Lower leg skin (tissue), 3 donors: ENCODE measurements at regions not wholly inside any gene's neighbourhood (a gene's known extent, or its start where the extent isn't known, plus 50 kb on each side); places are given as distances from the start of the nearest gene placed in this dataset.

Source experiments
- POLR2A ChIP-seq, 2 donors: fragments of 450-650 bp; IDR thresholded peaks; one replicate each; pipeline ENCODE4 v1.6.1; 2016 to 2017; ENCODE audit warnings: antibody characterized with exemption in 2 of 2, mild to moderate bottlenecking in 1 of 2, moderate library complexity in 1 of 2
- TF ChIP-seq, protein P1 (sequence below), 3 donors: fragments of 450-650 bp; IDR thresholded peaks; one replicate each; pipeline ENCODE4 v1.5.1; 2016; ENCODE audit warnings: antibody characterized with exemption in 3 of 3, mild to moderate bottlenecking in 3 of 3, moderate library complexity in 2 of 3

DNA sequence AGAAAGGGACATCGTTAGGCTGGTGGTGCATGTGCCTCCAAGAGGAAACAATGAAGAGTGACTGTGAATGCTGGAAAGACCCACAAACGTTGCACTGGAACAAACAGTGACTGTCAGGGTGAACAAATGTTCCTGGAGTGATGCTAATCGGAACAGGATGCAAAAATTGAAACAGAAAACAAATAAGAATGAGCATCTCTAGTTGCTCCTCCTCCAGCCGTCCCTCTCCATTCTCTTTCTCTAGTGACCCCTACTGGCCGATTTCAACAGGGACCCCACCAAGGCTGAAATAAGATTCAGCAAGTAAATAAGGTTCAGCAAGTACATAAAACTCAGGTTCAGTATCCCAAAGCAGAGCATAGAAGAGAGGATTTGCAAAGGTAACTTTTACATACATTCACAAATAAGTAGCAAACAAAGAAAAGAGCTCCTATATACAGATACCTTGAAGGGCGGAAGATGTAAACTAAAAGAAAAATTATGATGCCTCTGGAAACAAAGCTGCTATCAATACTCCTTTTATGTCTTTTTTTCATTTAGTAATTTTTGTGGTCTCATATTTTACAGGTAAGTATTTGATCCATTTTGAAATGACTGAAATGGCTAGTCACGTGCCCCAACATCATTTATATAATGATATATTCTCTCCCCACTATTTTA, 836.1 kb upstream of the ADAMTS5 start:
- TF ChIP-seq, protein P1, sequence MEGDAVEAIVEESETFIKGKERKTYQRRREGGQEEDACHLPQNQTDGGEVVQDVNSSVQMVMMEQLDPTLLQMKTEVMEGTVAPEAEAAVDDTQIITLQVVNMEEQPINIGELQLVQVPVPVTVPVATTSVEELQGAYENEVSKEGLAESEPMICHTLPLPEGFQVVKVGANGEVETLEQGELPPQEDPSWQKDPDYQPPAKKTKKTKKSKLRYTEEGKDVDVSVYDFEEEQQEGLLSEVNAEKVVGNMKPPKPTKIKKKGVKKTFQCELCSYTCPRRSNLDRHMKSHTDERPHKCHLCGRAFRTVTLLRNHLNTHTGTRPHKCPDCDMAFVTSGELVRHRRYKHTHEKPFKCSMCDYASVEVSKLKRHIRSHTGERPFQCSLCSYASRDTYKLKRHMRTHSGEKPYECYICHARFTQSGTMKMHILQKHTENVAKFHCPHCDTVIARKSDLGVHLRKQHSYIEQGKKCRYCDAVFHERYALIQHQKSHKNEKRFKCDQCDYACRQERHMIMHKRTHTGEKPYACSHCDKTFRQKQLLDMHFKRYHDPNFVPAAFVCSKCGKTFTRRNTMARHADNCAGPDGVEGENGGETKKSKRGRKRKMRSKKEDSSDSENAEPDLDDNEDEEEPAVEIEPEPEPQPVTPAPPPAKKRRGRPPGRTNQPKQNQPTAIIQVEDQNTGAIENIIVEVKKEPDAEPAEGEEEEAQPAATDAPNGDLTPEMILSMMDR (IDR thresholded peaks at IDR 0.05), result no peak
- no peak for TF ChIP-seq POLR2A (IDR thresholded peaks at IDR 0.05)
